ENCODE measurements at regions not wholly inside any gene's neighbourhood (a gene's known extent, or its start where the extent isn't known, plus 50 kb on each side); places are given as distances from the start of the nearest gene placed in this dataset.
"Not testable (repeated sequence)": the region's sequence is repeated elsewhere in the genome, so short reads cannot be mapped to it uniquely, and the experiment has no call there.

GRCh38 chr7:155227788-155228458, 69.8 kb upstream of the INSIG1 start:
- DNase-seq, result no peak

GRCh38 chr7:155228459-155228845, 69.2 kb upstream of the INSIG1 start:
- no peak for DNase-seq

- no peak for DNase-seq
Observed at GRCh38 chr7:155228894-155229293, 68.8 kb upstream of the INSIG1 start.

GRCh38 chr7:155229548-155230168, 68.0 kb upstream of the INSIG1 start:
- DNase-seq, result no peak

GRCh38 chr7:155230169-155230593, 67.5 kb upstream of the INSIG1 start:
- DNase-seq, result peak in 38 of 51 donors; percentile 5 to 84 (median 50)

- DNase-seq, result no peak
Observed at GRCh38 chr7:155231241-155231800, 66.4 kb upstream of the INSIG1 start.

- DNase-seq, result no peak
Observed at GRCh38 chr7:155231941-155232340, 65.7 kb upstream of the INSIG1 start.

GRCh38 chr7:155232911-155233310, 64.8 kb upstream of the INSIG1 start:
- no peak for DNase-seq

- peak in 1 of 51 donors; percentile 5 for DNase-seq
Observed at GRCh38 chr7:155233311-155234157, 64.1 kb upstream of the INSIG1 start.

- DNase-seq, result peak in 6 of 51 donors; percentile 6 to 32 (median 21)
Observed at GRCh38 chr7:155234158-155234492, 63.6 kb upstream of the INSIG1 start.

- DNase-seq, result no peak
Observed at GRCh38 chr7:155234950-155235789, 62.5 kb upstream of the INSIG1 start.

GRCh38 chr7:155236386-155236785, 61.3 kb upstream of the INSIG1 start:
- DNase-seq, result no peak

GRCh38 chr7:155237297-155237696, 60.4 kb upstream of the INSIG1 start:
- DNase-seq, result no peak

GRCh38 chr7:155237730-155238129, 59.9 kb upstream of the INSIG1 start:
- DNase-seq, result no peak

- not testable (repeated sequence) for DNase-seq
Observed at GRCh38 chr7:155239431-155240087, 58.1 kb upstream of the INSIG1 start.

- DNase-seq, result no peak
Observed at GRCh38 chr7:155244675-155245074, 53.0 kb upstream of the INSIG1 start.

GRCh38 chr7:155247479-155248365, 50.0 kb upstream of the INSIG1 start:
- no peak for DNase-seq
